Activated CD8-positive, alpha-beta T cell treated with anti-CD3 and anti-CD28 coated beads for 36 hours (primary cell): ENCODE measurements at regions not wholly inside any gene's neighbourhood (a gene's known extent, or its start where the extent isn't known, plus 50 kb on each side); places are given as distances from the start of the nearest gene placed in this dataset.
A peak's percentile ranks its signal among the peaks of the same experiment; 100 is the strongest.

Experiments used
- ATAC-seq: fragments of 200-7000 bp; cut with Tn5 transposase; one replicate; pipeline ENCODE4 v1.10.0; 2021; ENCODE audit warnings: mild to moderate bottlenecking, moderate library complexity
- CTCF ChIA-PET: fragments of 350-600 bp; sonication (Branson Sonifier 250); formaldehyde crosslinking; loops from one replicate; lab custom pipeline; 2021; ENCODE audit warnings: antibody characterized with exemption; lab: Charles Lee
- POLR2A ChIA-PET: fragments of 350-600 bp; sonication (Branson Sonifier 250); formaldehyde crosslinking; loops from one replicate; lab custom pipeline; 2021; ENCODE audit warnings: antibody characterized with exemption; lab: Charles Lee
- DNase-seq: peaks from one replicate; pipeline ENCODE4 v3.0.0-alpha.2; 2020
- H3K27ac Mint-ChIP-seq: one replicate; pipeline ENCODE4 v1.8.0; 2021; ENCODE audit warnings: mild to moderate bottlenecking, mixed read lengths
- H3K27me3 Mint-ChIP-seq: one replicate; pipeline ENCODE4 v1.8.0; 2021; ENCODE audit warnings: mixed read lengths
- H3K36me3 Mint-ChIP-seq: one replicate; pipeline ENCODE4 v1.8.0; 2021; ENCODE audit warnings: low read depth, mixed read lengths
- H3K4me1 Mint-ChIP-seq: one replicate; pipeline ENCODE4 v1.8.0; 2021; ENCODE audit warnings: low read depth, mixed read lengths
- H3K4me3 Mint-ChIP-seq: one replicate; pipeline ENCODE4 v1.8.0; 2021; ENCODE audit warnings: mild to moderate bottlenecking, moderate library complexity, mixed read lengths
- H3K9me3 Mint-ChIP-seq: one replicate; pipeline ENCODE4 v1.8.0; 2021; ENCODE audit warnings: mixed read lengths
- intact Hi-C: fragments of 100-400 bp; cut with micrococcal nuclease; formaldehyde crosslinking; loops from one replicate; pipeline ENCODE4 v1.10.0; 2022
- TF ChIP-seq, protein P1 (sequence below): fragments of 200-600 bp; IDR thresholded peaks from one replicate; pipeline ENCODE4 v1.8.0; 2022; ENCODE audit warnings: antibody characterized with exemption, mild to moderate bottlenecking

DNA sequence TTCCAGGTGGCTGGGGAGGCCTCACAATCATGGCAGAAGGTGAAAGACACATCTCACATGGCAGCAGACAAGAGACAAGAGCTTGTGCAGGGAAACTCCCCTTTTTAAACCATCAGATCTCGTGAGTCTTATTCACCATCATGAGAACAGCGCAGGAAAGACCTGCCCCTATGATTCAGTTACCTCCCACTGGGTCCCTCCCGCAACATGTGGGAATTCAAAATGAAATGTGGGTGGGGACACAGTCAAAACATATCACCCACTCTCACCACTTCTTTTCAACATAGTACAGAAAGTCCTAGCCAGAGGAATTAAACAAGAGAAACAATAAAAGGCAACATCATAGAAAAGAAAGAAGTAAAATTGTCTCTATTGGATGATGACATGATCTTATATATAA is 223.4 kb upstream of the SLC24A2 start:
- TF ChIP-seq, protein P1, sequence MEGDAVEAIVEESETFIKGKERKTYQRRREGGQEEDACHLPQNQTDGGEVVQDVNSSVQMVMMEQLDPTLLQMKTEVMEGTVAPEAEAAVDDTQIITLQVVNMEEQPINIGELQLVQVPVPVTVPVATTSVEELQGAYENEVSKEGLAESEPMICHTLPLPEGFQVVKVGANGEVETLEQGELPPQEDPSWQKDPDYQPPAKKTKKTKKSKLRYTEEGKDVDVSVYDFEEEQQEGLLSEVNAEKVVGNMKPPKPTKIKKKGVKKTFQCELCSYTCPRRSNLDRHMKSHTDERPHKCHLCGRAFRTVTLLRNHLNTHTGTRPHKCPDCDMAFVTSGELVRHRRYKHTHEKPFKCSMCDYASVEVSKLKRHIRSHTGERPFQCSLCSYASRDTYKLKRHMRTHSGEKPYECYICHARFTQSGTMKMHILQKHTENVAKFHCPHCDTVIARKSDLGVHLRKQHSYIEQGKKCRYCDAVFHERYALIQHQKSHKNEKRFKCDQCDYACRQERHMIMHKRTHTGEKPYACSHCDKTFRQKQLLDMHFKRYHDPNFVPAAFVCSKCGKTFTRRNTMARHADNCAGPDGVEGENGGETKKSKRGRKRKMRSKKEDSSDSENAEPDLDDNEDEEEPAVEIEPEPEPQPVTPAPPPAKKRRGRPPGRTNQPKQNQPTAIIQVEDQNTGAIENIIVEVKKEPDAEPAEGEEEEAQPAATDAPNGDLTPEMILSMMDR, result no peak
- intact Hi-C loops, result no loop called here
- peaks cover 25% of the 10 kb centered on the region for H3K4me1 Mint-ChIP-seq
- H3K36me3 Mint-ChIP-seq, result peaks cover 10% of the 10 kb centered on the region
- H3K4me3 Mint-ChIP-seq, result no peak overlapping the region
- no peak for ATAC-seq
- CTCF ChIA-PET, result no interaction called here
- H3K9me3 Mint-ChIP-seq, result peaks cover 18% of the 10 kb centered on the region
- H3K27me3 Mint-ChIP-seq, result no peaks in the 10 kb centered on the region
- no peak overlapping the region for H3K27ac Mint-ChIP-seq
- POLR2A ChIA-PET, result no interaction called here
- DNase-seq, result peak; percentile 15

DNA sequence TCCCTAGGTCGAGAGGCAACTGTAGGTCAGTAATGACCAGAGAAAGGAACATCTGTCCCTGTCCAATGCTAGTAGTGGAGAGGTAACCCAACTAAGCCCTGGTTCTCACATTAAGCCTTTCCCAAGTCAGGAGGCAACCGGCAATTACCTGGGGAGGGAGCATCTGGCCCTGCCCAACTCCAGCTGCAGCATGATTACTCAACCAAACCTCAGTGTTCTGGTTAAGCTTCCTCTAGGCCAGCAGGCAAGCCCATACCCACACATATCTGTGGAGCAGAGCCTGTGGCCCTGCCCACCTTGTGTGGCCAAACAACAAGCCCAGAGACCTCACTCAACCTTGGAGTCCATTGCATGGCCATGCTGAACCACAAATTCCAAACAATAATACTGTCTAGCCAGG is 220.8 kb upstream of the SLC24A2 start:
- no peak overlapping the region for H3K4me3 Mint-ChIP-seq
- CTCF ChIA-PET, result no interaction called here
- TF ChIP-seq, protein P1, result no peak
- DNase-seq, result no peak
- ATAC-seq, result no peak
- intact Hi-C loops, result no loop called here
- POLR2A ChIA-PET, result no interaction called here
- no peak overlapping the region for H3K27ac Mint-ChIP-seq
- peaks cover 10% of the 10 kb centered on the region for H3K4me1 Mint-ChIP-seq
- peaks cover 14% of the 10 kb centered on the region for H3K9me3 Mint-ChIP-seq
- no peaks in the 10 kb centered on the region for H3K27me3 Mint-ChIP-seq
- H3K36me3 Mint-ChIP-seq, result peaks cover 10% of the 10 kb centered on the region

DNA sequence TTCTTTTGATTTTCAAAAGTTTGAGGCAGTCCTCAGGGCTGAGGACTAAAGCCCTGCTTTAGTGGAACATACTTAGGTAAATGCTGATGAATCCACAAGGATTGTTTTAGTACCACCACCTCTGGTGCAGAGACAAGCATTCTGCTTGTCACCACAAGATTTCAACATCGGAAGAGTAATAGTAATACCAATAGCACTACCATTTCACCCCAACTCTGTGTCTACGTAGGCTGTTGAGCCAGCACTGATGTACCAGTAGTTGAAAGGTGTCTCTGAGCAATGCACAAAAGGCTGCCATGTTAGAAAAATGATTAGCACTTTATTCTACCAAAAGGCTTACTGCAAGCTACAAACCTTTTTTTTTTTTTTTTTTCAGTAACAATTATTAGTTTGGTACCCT is 213.2 kb upstream of the SLC24A2 start:
- TF ChIP-seq, protein P1, result no peak
- Mint-ChIP-seq H3K9me3 (peaks cover 12% of the 10 kb centered on the region), H3K4me3 (no peak overlapping the region), H3K27ac (no peak overlapping the region), H3K36me3 (peaks cover 14% of the 10 kb centered on the region), H3K27me3 (no peaks in the 10 kb centered on the region), H3K4me1 (peaks cover 37% of the 10 kb centered on the region)
- intact Hi-C loops, result no loop called here
- POLR2A ChIA-PET, result interaction anchor here (0.7 kb wide), 1 partner anchor 68 kb away, joined by 3 read pairs; no protein-coding TSS in a partner anchor
- CTCF ChIA-PET, result no interaction called here
- ATAC-seq (no peak), DNase-seq (no peak)

DNA sequence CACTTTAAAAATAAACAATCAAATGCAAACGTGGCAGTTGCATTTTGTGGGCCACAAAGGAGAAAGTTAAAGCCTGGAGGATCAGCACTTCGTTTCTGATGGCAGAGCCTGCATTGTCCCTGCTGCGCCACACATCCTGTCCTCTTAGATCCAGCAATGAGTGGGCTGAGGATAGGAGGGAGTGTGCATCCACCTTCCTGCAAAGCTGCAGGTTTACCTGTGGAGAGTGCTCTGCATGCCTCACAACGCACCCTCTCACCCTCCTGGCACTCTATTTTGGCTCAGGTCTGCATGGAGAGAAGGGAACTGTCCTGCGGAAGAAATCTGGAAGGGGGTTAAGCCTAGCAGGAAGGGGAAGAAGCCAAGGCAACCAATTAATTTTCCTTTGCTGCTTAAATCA is 212.2 kb upstream of the SLC24A2 start:
- Mint-ChIP-seq H3K36me3 (peaks cover 17% of the 10 kb centered on the region), H3K9me3 (peaks cover 12% of the 10 kb centered on the region), H3K27me3 (no peaks in the 10 kb centered on the region), H3K27ac (no peak overlapping the region), H3K4me1 (peaks cover 40% of the 10 kb centered on the region), H3K4me3 (no peak overlapping the region)
- POLR2A ChIA-PET, result interaction anchor here (3.4 kb wide), 1 partner anchor 208 kb away, joined by 22 read pairs; no protein-coding TSS in a partner anchor
- TF ChIP-seq, protein P1, result no peak
- intact Hi-C loops, result no loop called here
- CTCF ChIA-PET, result no interaction called here
- ATAC-seq (no peak), DNase-seq (no peak)

DNA sequence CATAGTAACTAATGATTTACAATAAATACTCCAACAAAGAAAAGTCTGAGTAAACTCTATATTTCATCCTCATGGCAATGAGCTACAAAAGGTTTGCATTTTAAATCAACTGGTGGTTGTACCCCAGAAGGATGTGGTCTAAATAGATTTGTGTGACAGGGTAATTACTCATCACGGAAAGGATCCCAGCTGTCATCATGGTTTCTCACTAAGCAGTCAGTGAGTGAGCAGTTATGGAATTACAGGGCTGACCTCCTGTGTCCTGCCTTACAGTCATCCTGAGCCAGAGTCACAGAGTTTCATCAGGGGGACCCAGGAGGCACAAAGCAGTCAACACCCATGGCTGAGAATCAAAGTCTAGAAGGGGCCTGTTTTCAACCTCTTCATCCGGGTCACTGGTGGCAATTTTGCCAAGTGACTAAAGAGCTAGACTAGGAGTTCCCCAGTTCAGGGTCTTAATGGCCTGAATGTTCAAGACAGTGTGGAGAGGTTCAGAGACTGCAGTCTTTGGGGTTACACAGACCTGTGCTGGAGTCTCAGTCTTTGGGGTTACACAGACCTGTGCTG is 210.7 kb upstream of the SLC24A2 start:
- CTCF ChIA-PET, result interaction anchor here (0.6 to 1.3 kb wide), 8 partner anchors 11 to 336 kb away, joined by 3 to 4 read pairs (median 3); no protein-coding TSS in a partner anchor
- H3K36me3 Mint-ChIP-seq, result peaks cover 17% of the 10 kb centered on the region
- DNase-seq, result peak; percentile 86
- intact Hi-C loops, result loop anchor here (1.0 kb wide), 2 partner anchors 44 to 210 kb away; no protein-coding TSS in a partner anchor
- peaks cover 12% of the 10 kb centered on the region for H3K9me3 Mint-ChIP-seq
- POLR2A ChIA-PET, result interaction anchor here (3.4 kb wide), 1 partner anchor 209 kb away, joined by 22 read pairs; no protein-coding TSS in a partner anchor
- TF ChIP-seq, protein P1, result no peak
- no peak overlapping the region for H3K4me3 Mint-ChIP-seq
- no peaks in the 10 kb centered on the region for H3K27me3 Mint-ChIP-seq
- peak; percentile 95 for ATAC-seq
- H3K27ac Mint-ChIP-seq, result peak overlapping the region; percentile 99
- peaks cover 43% of the 10 kb centered on the region for H3K4me1 Mint-ChIP-seq
